GM12878 (cell line): ENCODE measurements at regions not wholly inside any gene's neighbourhood (a gene's known extent, or its start where the extent isn't known, plus 50 kb on each side); places are given as distances from the start of the nearest gene placed in this dataset.

Source experiments
- EED ChIP-seq: sonication (generic); IDR thresholded peaks from 2 replicates; pipeline ENCODE4 v1.6.1; 2016; ENCODE audit warnings: antibody characterized with exemption, low read depth
- ESRRA ChIP-seq: IDR thresholded peaks from 2 replicates; pipeline ENCODE4 v1.6.1; 2012; ENCODE audit warnings: mild to moderate bottlenecking, low read length, improper control_type of control experiment
- GABPA ChIP-seq: IDR thresholded peaks from 2 replicates; pipeline ENCODE4 v1.6.1; 2014; ENCODE audit warnings: antibody characterized with exemption, low read depth, mild to moderate bottlenecking, inconsistent platforms
- HDAC2 ChIP-seq: fragments of 200-600 bp; sonication (generic); IDR thresholded peaks from 2 replicates; pipeline ENCODE4 v1.6.1; 2017
- HSF1 ChIP-seq: fragments of 150-350 bp; IDR thresholded peaks from 2 replicates; pipeline ENCODE4 v1.6.1; 2014; ENCODE audit warnings: mild to moderate bottlenecking, low read depth, low read length
- KAT2A ChIP-seq: conservative IDR thresholded peaks from 2 replicates; pipeline ENCODE4 v1.6.1; 2011; ENCODE audit warnings: low read depth, low read length; ENCODE audit not compliant: control insufficient read depth
- NFIC ChIP-seq: IDR thresholded peaks from 2 replicates; pipeline ENCODE4 v1.6.1; 2012; ENCODE audit warnings: low read depth, mild to moderate bottlenecking, inconsistent platforms, low read length, moderate library complexity
- NFYB ChIP-seq: IDR thresholded peaks from 2 replicates; pipeline ENCODE4 v1.6.1; 2011; ENCODE audit warnings: low read depth, mild to moderate bottlenecking, low read length, improper control_type of control experiment, moderate library complexity; ENCODE audit not compliant: insufficient read depth
- NR2C1 ChIP-seq: fragments of 450-650 bp; IDR thresholded peaks from 2 replicates; pipeline ENCODE4 v1.6.1; 2017; ENCODE audit warnings: antibody characterized with exemption, mild to moderate bottlenecking, moderate library complexity
- POLR2AphosphoS2 ChIP-seq: IDR thresholded peaks from 2 replicates; pipeline ENCODE4 v1.6.1; 2011; ENCODE audit warnings: low read depth, mild to moderate bottlenecking, low read length, improper control_type of control experiment, moderate library complexity
- REST ChIP-seq: IDR thresholded peaks from 2 replicates; pipeline ENCODE4 v1.6.1; 2012; ENCODE audit warnings: mild to moderate bottlenecking, low read depth, low read length
- RFX5 ChIP-seq: IDR thresholded peaks from 2 replicates; pipeline ENCODE4 v1.6.1; 2011; ENCODE audit warnings: low read depth, low read length, improper control_type of control experiment
- SMARCA5 ChIP-seq: fragments of 450-650 bp; IDR thresholded peaks from 2 replicates; pipeline ENCODE4 v1.6.1; 2017; ENCODE audit warnings: mild to moderate bottlenecking
- TF ChIP-seq, protein P1 (sequence below): IDR thresholded peaks from 2 replicates; pipeline ENCODE4 v1.6.1; 2012; ENCODE audit warnings: low read depth, low read length, improper control_type of control experiment
- TF ChIP-seq, protein P2 (sequence below): IDR thresholded peaks from 2 replicates; pipeline ENCODE4 v1.6.1; 2011; ENCODE audit warnings: mild to moderate bottlenecking, low read depth, low read length, moderate library complexity; ENCODE audit not compliant: insufficient replicate concordance

GRCh38 chr13:104983601-104984000, 1551.9 kb downstream of the EFNB2 start (continued):
- no peak for TF ChIP-seq REST
- no peak for TF ChIP-seq EED
- TF ChIP-seq HDAC2, result no peak
- TF ChIP-seq NFIC, result no peak
- TF ChIP-seq ESRRA, result no peak
- no peak for TF ChIP-seq NR2C1
- TF ChIP-seq GABPA, result no peak
- no peak for TF ChIP-seq HSF1
- TF ChIP-seq NFYB, result no peak
- no peak for TF ChIP-seq RFX5
- no peak for TF ChIP-seq KAT2A
- TF ChIP-seq SMARCA5, result no peak
- TF ChIP-seq, protein P1, sequence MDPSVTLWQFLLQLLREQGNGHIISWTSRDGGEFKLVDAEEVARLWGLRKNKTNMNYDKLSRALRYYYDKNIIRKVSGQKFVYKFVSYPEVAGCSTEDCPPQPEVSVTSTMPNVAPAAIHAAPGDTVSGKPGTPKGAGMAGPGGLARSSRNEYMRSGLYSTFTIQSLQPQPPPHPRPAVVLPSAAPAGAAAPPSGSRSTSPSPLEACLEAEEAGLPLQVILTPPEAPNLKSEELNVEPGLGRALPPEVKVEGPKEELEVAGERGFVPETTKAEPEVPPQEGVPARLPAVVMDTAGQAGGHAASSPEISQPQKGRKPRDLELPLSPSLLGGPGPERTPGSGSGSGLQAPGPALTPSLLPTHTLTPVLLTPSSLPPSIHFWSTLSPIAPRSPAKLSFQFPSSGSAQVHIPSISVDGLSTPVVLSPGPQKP, result no peak
- no peak for TF ChIP-seq POLR2AphosphoS2
- TF ChIP-seq, protein P2, sequence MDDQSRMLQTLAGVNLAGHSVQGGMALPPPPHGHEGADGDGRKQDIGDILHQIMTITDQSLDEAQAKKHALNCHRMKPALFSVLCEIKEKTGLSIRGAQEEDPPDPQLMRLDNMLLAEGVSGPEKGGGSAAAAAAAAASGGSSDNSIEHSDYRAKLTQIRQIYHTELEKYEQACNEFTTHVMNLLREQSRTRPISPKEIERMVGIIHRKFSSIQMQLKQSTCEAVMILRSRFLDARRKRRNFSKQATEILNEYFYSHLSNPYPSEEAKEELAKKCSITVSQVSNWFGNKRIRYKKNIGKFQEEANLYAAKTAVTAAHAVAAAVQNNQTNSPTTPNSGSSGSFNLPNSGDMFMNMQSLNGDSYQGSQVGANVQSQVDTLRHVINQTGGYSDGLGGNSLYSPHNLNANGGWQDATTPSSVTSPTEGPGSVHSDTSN, result no peak
